ENCODE measurements at regions not wholly inside any gene's neighbourhood (a gene's known extent, or its start where the extent isn't known, plus 50 kb on each side); places are given as distances from the start of the nearest gene placed in this dataset.

DNA sequence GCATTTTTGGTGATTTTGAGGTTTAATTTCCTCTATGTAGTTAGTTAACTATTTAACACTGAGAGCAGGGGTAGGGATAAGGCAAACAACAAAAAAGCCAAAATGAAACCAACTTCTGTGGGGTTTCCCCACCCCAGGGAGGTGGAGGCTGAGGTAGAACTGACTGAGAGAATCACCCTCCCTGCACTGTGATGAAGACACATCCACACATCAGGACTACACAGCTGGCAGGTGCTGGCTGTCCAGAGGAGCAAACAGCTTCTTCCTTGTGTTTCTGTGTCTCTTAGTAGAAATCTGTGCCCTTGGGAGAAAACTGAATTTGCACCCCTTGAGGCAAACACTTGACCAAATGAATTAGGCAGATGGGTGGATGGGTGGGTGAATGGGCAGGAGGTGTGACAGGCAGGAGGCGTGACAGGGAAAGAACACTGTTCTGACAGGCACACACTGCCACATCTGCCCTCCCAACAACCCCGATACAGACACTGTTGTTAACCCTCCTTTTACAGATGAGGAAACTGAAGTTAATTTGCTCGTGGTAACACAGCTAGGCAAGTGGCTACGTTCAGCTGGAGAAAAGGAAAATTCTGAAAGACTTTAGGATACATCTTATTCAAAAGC lies 62.9 kb upstream of the AMZ2 start:
- TF ChIP-seq, protein P1, sequence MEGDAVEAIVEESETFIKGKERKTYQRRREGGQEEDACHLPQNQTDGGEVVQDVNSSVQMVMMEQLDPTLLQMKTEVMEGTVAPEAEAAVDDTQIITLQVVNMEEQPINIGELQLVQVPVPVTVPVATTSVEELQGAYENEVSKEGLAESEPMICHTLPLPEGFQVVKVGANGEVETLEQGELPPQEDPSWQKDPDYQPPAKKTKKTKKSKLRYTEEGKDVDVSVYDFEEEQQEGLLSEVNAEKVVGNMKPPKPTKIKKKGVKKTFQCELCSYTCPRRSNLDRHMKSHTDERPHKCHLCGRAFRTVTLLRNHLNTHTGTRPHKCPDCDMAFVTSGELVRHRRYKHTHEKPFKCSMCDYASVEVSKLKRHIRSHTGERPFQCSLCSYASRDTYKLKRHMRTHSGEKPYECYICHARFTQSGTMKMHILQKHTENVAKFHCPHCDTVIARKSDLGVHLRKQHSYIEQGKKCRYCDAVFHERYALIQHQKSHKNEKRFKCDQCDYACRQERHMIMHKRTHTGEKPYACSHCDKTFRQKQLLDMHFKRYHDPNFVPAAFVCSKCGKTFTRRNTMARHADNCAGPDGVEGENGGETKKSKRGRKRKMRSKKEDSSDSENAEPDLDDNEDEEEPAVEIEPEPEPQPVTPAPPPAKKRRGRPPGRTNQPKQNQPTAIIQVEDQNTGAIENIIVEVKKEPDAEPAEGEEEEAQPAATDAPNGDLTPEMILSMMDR (IDR thresholded peaks at IDR 0.05; ENCODE audit: borderline replicate concordance, extremely low read depth, low read length, poor library complexity, severe bottlenecking) = no peak
- no peak for TF ChIP-seq EZH2 (IDR thresholded peaks at IDR 0.05; ENCODE audit: borderline replicate concordance, low read depth, low read length, severe bottlenecking)

Data from DND-41 (cell line).